Mononuclear cell (primary cell): ENCODE measurements at regions not wholly inside any gene's neighbourhood (a gene's known extent, or its start where the extent isn't known, plus 50 kb on each side); places are given as distances from the start of the nearest gene placed in this dataset.

Source experiments
- H3K27me3 ChIP-seq: 2 replicates; pipeline ENCODE4 v1.6.0; 2011; ENCODE audit warnings: low read length, control low read depth; ENCODE audit not compliant: insufficient read depth
- H3K4me1 ChIP-seq: 2 replicates; pipeline ENCODE4 v1.5.1; 2011; ENCODE audit warnings: mild to moderate bottlenecking, low read length, control low read depth; ENCODE audit not compliant: insufficient read depth
- H3K4me3 ChIP-seq: 2 replicates; pipeline ENCODE4 v1.5.1; 2011; ENCODE audit warnings: mild to moderate bottlenecking, low read length, moderate library complexity
- H3K9me3 ChIP-seq: 2 replicates; pipeline ENCODE4 v1.5.1; 2011; ENCODE audit warnings: low read depth, mild to moderate bottlenecking, control low read depth, low read length

GRCh38 chr9:96163161-96163560 is 138.8 kb downstream of the HSD17B3 start:
- Histone ChIP-seq H3K4me3 (no peak overlapping the region), H3K4me1 (peaks cover 5% of the 10 kb centered on the region), H3K9me3 (no peaks in the 10 kb centered on the region), H3K27me3 (no peaks in the 10 kb centered on the region)

DNA sequence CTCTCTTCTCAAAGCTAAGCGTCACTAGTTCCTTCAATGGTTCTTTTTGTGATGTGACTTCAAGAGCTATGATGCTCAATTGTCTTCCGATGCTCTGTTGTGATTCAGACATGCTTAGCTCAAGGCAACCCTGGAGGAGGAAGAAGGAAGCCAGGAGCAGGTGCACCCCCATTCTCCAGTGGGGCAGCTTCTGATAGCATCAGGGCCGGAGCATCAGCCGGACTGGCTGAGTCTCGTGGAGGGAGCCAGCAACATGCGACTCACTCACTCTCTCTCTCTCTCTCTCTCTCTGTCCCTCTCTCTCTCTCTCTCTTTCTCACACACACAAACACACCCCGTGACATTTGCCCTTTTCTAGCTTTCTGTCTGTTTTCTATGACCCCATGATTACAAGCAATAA is 140.2 kb downstream of the HSD17B3 start:
- Histone ChIP-seq H3K27me3 (no peaks in the 10 kb centered on the region), H3K4me1 (peaks cover 5% of the 10 kb centered on the region), H3K9me3 (no peaks in the 10 kb centered on the region), H3K4me3 (no peak overlapping the region)

DNA sequence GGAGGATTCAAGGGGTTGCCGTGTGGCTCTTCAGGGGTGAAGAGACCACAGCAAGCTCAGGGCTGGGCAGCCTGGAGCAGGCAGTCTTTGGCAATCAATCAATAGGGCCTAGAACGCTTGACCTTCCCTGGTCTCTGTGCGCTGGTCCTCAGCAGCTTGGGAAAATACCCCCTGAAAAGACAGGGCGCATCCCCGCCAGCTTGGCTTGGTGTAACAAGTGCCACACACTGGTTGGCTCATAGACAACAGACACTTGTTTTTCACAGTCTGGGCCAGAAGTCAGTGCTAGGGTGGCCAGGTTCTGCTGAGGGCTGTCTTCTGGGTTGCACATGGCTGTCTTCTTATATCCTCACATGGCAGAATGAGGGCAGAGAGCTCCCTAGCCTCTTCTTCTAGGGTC is 141.1 kb downstream of the HSD17B3 start:
- H3K9me3 ChIP-seq = no peaks in the 10 kb centered on the region
- H3K4me3 ChIP-seq = no peak overlapping the region
- peaks cover 5% of the 10 kb centered on the region for H3K4me1 ChIP-seq
- no peaks in the 10 kb centered on the region for H3K27me3 ChIP-seq

GRCh38 chr9:96160168-96160567 is 141.8 kb downstream of the HSD17B3 start:
- peaks cover 5% of the 10 kb centered on the region for H3K4me1 ChIP-seq

GRCh38 chr9:96159596-96159995 is 142.4 kb downstream of the HSD17B3 start:
- no peaks in the 10 kb centered on the region for H3K9me3 ChIP-seq
- no peaks in the 10 kb centered on the region for H3K27me3 ChIP-seq
- peaks cover 5% of the 10 kb centered on the region for H3K4me1 ChIP-seq
- H3K4me3 ChIP-seq = no peak overlapping the region

More at GRCh38 chr9:96160168-96160567, 141.8 kb downstream of the HSD17B3 start:
- Histone ChIP-seq H3K9me3 (no peaks in the 10 kb centered on the region), H3K27me3 (no peaks in the 10 kb centered on the region), H3K4me3 (no peak overlapping the region)

GRCh38 chr9:96158909-96159575 is 142.9 kb downstream of the HSD17B3 start:
- Histone ChIP-seq H3K4me1 (peaks cover 5% of the 10 kb centered on the region), H3K4me3 (no peak overlapping the region), H3K9me3 (no peaks in the 10 kb centered on the region), H3K27me3 (no peaks in the 10 kb centered on the region)

GRCh38 chr9:96158147-96158546 is 143.8 kb downstream of the HSD17B3 start:
- no peaks in the 10 kb centered on the region for H3K9me3 ChIP-seq
- H3K27me3 ChIP-seq = no peaks in the 10 kb centered on the region
- H3K4me3 ChIP-seq = no peak overlapping the region
- peaks cover 5% of the 10 kb centered on the region for H3K4me1 ChIP-seq

- Histone ChIP-seq H3K9me3 (no peaks in the 10 kb centered on the region), H3K27me3 (no peaks in the 10 kb centered on the region), H3K4me3 (no peak overlapping the region), H3K4me1 (peaks cover 5% of the 10 kb centered on the region)
Measured at GRCh38 chr9:96157675-96158074, 144.3 kb downstream of the HSD17B3 start.

DNA sequence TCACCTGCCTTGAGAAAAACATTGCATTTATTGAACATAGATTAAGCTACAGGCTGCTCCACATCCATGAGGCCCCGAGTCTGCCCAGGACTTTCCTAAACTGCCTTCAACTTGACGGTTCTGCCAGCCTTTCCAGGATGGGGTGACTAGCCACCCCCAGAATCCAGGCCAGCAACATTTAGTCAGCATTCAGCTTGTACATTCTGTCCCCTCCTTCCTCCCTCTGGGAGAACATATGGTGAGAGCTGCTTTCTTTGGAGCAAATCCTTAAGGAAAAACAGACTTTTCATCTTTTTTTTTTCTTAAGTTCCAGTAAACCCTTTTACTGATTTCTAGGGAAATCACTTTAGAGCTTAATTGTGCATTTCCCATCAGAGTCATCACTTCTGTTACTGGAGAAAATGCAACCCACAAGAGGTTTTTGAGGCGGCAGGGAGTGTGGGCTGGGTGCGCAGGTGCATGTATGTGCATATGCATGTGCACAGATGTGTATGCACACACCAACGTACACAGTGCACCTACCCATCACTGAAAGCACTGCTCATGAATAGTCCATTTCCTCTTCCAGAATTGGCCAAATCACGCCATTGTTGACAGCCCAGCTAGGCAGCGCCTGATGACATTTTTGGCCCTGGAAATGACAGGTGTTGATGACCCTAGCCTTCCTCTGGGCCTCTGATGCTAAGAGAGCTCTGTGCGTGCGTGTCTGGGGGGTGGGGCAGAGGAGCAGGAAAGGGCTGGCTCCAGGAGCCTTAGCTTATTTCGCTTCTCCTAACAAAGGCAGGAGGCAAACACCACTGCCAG is 145.6 kb downstream of the HSD17B3 start:
- no peak overlapping the region for H3K4me3 ChIP-seq
- H3K9me3 ChIP-seq = no peaks in the 10 kb centered on the region
- peaks cover 5% of the 10 kb centered on the region for H3K4me1 ChIP-seq
- no peaks in the 10 kb centered on the region for H3K27me3 ChIP-seq

- peaks cover 17% of the 10 kb centered on the region for H3K4me1 ChIP-seq
- no peak overlapping the region for H3K4me3 ChIP-seq
- H3K27me3 ChIP-seq = no peaks in the 10 kb centered on the region
- no peaks in the 10 kb centered on the region for H3K9me3 ChIP-seq
Measured at GRCh38 chr9:96154081-96154480, 147.9 kb downstream of the HSD17B3 start.

DNA sequence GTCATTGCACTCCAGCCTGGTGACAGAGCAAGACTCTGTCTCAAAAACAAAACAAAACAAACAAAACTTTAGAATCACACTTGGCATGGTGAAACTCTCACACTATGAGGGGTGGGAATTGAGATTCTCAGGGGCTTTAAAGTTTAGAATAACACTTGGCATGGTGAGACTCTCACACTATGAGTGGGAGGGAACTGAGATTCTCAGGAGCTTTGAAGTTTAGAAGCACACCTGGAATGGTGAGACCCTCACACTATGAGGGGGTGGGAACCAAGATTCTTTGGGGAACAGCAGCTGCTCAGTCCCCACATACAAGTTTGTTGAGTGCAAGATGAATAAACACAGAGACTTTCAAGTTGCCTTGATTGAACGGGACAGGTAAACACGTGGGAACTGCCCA is 149.4 kb downstream of the HSD17B3 start:
- no peaks in the 10 kb centered on the region for H3K9me3 ChIP-seq
- H3K27me3 ChIP-seq = no peaks in the 10 kb centered on the region
- H3K4me3 ChIP-seq = no peak overlapping the region
- peaks cover 17% of the 10 kb centered on the region for H3K4me1 ChIP-seq

DNA sequence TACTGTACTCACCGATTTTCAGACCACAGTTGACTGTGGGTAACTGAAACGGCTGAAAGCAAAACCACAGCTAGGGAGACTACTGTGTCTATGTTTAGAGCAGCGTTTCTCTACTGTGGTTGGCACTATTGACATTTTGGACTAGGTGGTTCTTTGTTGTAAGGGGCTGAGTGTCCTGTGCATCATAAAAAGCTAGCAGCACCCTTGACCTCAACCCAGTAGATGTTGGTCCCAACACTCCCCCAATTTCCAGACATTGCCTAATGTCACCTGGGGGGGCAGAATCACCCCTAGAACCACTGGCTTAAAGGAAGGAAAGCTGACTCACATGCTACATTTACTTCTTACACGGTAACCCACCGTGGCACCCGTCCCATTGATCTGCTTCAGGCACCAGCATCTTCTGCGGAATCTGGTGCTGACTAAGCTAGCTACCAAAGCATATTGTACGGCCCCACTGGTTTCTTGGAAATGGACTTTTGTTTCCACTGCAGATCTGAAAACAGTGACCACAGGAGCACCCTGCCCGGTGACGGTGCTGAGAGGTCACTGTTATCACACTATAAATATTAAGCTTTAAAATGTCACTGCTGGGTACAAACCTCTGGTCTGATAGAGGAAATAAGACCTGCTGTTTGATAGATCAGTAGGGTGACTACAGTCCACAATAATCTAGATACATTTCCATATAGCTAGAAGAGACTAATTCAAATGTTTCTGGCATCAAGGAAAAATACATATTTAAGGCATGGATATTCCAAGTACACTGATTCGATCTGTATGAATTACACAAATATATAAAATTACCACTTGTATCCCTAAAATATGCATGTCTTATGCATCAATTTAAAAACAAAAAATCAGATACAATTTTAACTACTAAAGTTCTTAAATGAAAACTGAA is 151.4 kb downstream of the HSD17B3 start:
- Histone ChIP-seq H3K9me3 (no peaks in the 10 kb centered on the region), H3K4me3 (no peak overlapping the region), H3K27me3 (no peaks in the 10 kb centered on the region), H3K4me1 (peaks cover 30% of the 10 kb centered on the region)

DNA sequence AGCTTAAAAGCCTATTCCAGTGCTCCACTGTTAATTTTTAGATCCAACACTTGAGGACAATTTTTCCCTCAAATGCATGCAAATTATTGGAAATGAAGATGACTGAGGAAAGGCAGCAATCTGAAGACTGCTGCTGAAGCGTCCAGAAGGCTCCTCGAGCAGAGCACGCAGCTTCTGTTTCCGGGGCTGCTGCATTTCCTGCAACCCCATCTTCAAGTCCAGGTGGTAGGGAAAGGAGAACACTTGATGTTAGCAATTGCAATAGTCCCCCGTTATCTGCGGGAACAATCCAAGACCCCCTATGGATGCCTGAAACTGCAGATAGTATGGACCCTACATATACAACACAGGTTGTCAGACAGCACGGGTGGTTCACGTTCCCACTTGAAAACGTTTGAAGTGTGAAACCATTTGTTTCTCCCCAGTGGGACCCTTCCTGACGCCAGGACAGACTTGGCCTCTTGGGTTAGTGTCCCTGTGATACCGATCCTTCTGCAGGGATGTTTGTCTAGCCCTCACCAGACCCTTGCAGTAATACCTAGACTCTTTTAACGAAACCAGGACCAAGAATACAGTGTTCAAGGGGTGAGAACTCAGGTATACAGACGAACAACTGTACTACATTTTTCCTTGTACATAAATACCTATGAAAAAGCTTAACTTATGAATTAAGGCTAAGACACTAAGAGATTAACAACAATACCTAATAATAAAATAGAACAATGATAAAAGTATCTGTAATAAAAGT is 152.3 kb downstream of the HSD17B3 start:
- H3K27me3 ChIP-seq = no peaks in the 10 kb centered on the region
- H3K9me3 ChIP-seq = no peaks in the 10 kb centered on the region
- no peak overlapping the region for H3K4me3 ChIP-seq
- peaks cover 30% of the 10 kb centered on the region for H3K4me1 ChIP-seq

DNA sequence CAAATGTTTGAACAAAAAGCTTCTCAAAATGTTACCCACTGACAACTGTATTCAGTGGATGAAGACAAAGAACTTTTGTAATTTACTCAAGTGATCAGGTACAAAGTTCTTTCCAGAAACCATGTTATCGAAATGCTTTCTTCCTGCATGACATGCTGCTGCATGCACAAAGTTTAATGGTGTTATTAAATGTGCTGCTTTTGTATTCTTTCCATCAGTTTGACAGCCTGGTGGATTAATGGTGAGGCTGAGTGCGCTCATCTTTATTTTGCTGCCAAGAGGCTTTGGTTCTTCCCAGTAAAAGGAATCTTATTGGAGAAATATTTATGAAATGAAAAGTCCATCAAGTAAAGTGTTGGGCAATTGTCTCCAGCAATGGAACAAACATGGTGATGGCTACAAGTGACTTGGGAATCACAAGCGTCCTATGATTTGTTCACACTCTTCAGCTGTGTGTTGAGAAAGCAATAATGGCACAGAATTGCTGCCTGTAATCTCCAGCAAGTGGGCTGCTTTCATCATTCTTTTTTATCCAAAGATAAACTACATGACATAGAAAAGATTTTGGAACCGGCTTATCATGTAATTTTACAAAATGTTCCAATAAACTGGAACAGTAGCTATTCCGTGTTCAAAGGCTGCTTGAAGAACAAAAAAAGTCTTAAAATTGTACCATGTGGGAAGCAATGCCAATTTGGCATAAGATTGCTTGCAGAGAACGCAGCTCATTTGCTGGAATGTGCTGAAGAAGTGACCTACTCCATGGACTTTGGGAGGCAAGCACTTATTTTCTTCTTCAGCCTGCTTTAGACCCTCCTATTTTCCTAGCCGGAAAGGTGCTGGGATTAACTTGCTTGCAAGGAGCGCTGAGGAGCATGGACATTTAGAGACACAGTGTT is 153.1 kb downstream of the HSD17B3 start:
- Histone ChIP-seq H3K4me1 (peaks cover 30% of the 10 kb centered on the region), H3K4me3 (no peak overlapping the region), H3K27me3 (no peaks in the 10 kb centered on the region), H3K9me3 (no peaks in the 10 kb centered on the region)
